ENCODE measurements at regions not wholly inside any gene's neighbourhood (a gene's known extent, or its start where the extent isn't known, plus 50 kb on each side); places are given as distances from the start of the nearest gene placed in this dataset.
"Not testable (repeated sequence)": the region's sequence is repeated elsewhere in the genome, so short reads cannot be mapped to it uniquely, and the experiment has no call there.

GRCh38 chr5:130402906-130403305 is 498.6 kb downstream of the CHSY3 start:
- Histone ChIP-seq H3K36me3 (ENCODE audit: insufficient read depth, low read length) (no peaks in the 10 kb centered on the region), H3K9me3 (ENCODE audit: low read length) (no peaks in the 10 kb centered on the region), H3F3A (ENCODE audit: insufficient read depth, low read length) (no peaks in the 10 kb centered on the region), H3K4me3 (ENCODE audit: low read depth, low read length, poor library complexity, severe bottlenecking) (no peak overlapping the region), H3K27ac (ENCODE audit: low read depth, low read length, poor library complexity, severe bottlenecking) (no peak overlapping the region), H3K9me2 (ENCODE audit: low read depth, low read length) (no peaks in the 10 kb centered on the region), H3K4me2 (ENCODE audit: low read length) (no peak overlapping the region), H3K9ac (ENCODE audit: low read length) (no peak overlapping the region), H3K4me1 (ENCODE audit: insufficient read depth, low read length, severe bottlenecking) (no peaks in the 10 kb centered on the region), H2AFZ (ENCODE audit: low read length) (no peak overlapping the region), H3K27me3 (ENCODE audit: insufficient read depth, low read length) (no peaks in the 10 kb centered on the region), H4K20me1 (ENCODE audit: insufficient read depth, low read length) (no peaks in the 10 kb centered on the region), H3K79me2 (ENCODE audit: insufficient read depth, low read length) (no peaks in the 10 kb centered on the region)
- no peak for TF ChIP-seq CTCF (IDR thresholded peaks at IDR 0.05; ENCODE audit: low read length)
- no peak for TF ChIP-seq EZH2 (IDR thresholded peaks at IDR 0.05; ENCODE audit: borderline replicate concordance, low read length)

GRCh38 chr5:130400091-130400490 is 495.8 kb downstream of the CHSY3 start:
- no peak for TF ChIP-seq EZH2 (IDR thresholded peaks at IDR 0.05; ENCODE audit: borderline replicate concordance, low read length)
- TF ChIP-seq CTCF (IDR thresholded peaks at IDR 0.05; ENCODE audit: low read length), result no peak
- Histone ChIP-seq H4K20me1 (ENCODE audit: insufficient read depth, low read length) (no peaks in the 10 kb centered on the region), H3K27ac (ENCODE audit: low read depth, low read length, poor library complexity, severe bottlenecking) (no peak overlapping the region), H2AFZ (ENCODE audit: low read length) (no peak overlapping the region), H3K79me2 (ENCODE audit: insufficient read depth, low read length) (no peaks in the 10 kb centered on the region), H3F3A (ENCODE audit: insufficient read depth, low read length) (no peaks in the 10 kb centered on the region), H3K4me3 (ENCODE audit: low read depth, low read length, poor library complexity, severe bottlenecking) (no peak overlapping the region), H3K4me1 (ENCODE audit: insufficient read depth, low read length, severe bottlenecking) (no peaks in the 10 kb centered on the region), H3K9me2 (ENCODE audit: low read depth, low read length) (no peaks in the 10 kb centered on the region), H3K9me3 (ENCODE audit: low read length) (no peaks in the 10 kb centered on the region), H3K4me2 (ENCODE audit: low read length) (no peak overlapping the region), H3K27me3 (ENCODE audit: insufficient read depth, low read length) (no peaks in the 10 kb centered on the region), H3K36me3 (ENCODE audit: insufficient read depth, low read length) (no peaks in the 10 kb centered on the region), H3K9ac (ENCODE audit: low read length) (no peak overlapping the region)

- Histone ChIP-seq H3K27ac (ENCODE audit: low read depth, low read length, poor library complexity, severe bottlenecking) (no peak overlapping the region), H2AFZ (ENCODE audit: low read length) (no peak overlapping the region), H3K9me2 (ENCODE audit: low read depth, low read length) (no peaks in the 10 kb centered on the region), H3K4me3 (ENCODE audit: low read depth, low read length, poor library complexity, severe bottlenecking) (no peak overlapping the region), H3K9me3 (ENCODE audit: low read length) (no peaks in the 10 kb centered on the region), H3K4me2 (ENCODE audit: low read length) (no peak overlapping the region), H4K20me1 (ENCODE audit: insufficient read depth, low read length) (no peaks in the 10 kb centered on the region), H3K4me1 (ENCODE audit: insufficient read depth, low read length, severe bottlenecking) (no peaks in the 10 kb centered on the region), H3K9ac (ENCODE audit: low read length) (no peak overlapping the region), H3K79me2 (ENCODE audit: insufficient read depth, low read length) (no peaks in the 10 kb centered on the region), H3K27me3 (ENCODE audit: insufficient read depth, low read length) (no peaks in the 10 kb centered on the region), H3K36me3 (ENCODE audit: insufficient read depth, low read length) (no peaks in the 10 kb centered on the region), H3F3A (ENCODE audit: insufficient read depth, low read length) (no peaks in the 10 kb centered on the region)
- no peak for TF ChIP-seq CTCF (IDR thresholded peaks at IDR 0.05; ENCODE audit: low read length)
- TF ChIP-seq EZH2 (IDR thresholded peaks at IDR 0.05; ENCODE audit: borderline replicate concordance, low read length), result no peak
Measured at GRCh38 chr5:130398825-130399224, 494.6 kb downstream of the CHSY3 start.

- not testable (repeated sequence) for H3K4me3 ChIP-seq (ENCODE audit: low read depth, low read length, poor library complexity, severe bottlenecking); H3K27ac ChIP-seq (ENCODE audit: low read depth, low read length, poor library complexity, severe bottlenecking); H3K27me3 ChIP-seq (ENCODE audit: insufficient read depth, low read length); H3K9me3 ChIP-seq (ENCODE audit: low read length); H2AFZ ChIP-seq (ENCODE audit: low read length); H3K4me2 ChIP-seq (ENCODE audit: low read length); H3K4me1 ChIP-seq (ENCODE audit: insufficient read depth, low read length, severe bottlenecking); H3K9ac ChIP-seq (ENCODE audit: low read length); H3K9me2 ChIP-seq (ENCODE audit: low read depth, low read length); H3K36me3 ChIP-seq (ENCODE audit: insufficient read depth, low read length); H4K20me1 ChIP-seq (ENCODE audit: insufficient read depth, low read length); H3K79me2 ChIP-seq (ENCODE audit: insufficient read depth, low read length); H3F3A ChIP-seq (ENCODE audit: insufficient read depth, low read length)
Measured at GRCh38 chr5:130397727-130398126, 493.5 kb downstream of the CHSY3 start.
